COLO829 (cell line): ENCODE measurements at regions not wholly inside any gene's neighbourhood (a gene's known extent, or its start where the extent isn't known, plus 50 kb on each side); places are given as distances from the start of the nearest gene placed in this dataset.
A peak's percentile ranks its signal among the peaks of the same experiment; 100 is the strongest.

ENCODE experiments used
- DNase-seq: peaks from one replicate; pipeline ENCODE4 v3.0.0; 2012; ENCODE audit warnings: low spot score

DNA sequence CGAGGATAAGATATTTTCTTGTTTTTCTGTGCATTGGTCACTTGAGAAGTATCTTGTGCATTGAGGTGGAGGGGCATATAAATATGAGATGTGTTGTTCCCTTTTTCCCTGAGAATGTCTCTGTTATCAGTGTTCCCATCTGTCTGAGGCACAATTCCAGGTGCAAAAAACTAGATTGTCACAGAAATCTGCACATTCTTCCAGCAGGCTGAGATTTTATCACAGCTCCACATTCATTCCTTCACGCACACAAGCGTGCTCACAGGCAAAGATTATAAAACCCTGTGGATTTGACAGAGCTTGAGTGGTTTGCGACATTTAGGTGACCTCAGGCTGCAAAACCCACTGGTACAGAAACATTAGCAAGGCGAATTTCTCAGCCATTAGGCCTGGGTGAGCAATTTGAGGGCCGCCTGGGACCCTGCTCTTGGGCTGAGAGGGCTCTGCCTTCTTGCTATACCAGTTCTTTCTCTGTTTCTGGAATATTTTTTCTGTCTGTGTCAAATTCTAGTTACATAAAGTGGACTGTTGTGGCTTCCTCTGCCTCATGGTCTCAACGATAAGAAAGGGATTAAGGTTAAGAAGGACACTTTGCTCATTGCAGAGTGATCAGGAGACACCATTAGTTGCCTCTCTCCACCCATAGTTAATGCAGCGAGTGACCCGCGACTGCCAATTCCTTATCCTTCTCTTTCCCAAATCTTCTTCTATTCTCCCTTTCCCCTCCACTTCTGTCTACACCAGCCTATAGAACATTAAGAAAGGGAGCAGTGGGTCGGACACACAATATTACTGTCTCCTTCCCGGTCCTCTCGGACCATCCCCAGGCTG is 86.7 kb upstream of the C1QTNF7 start:
- DNase-seq, result no peak

DNA sequence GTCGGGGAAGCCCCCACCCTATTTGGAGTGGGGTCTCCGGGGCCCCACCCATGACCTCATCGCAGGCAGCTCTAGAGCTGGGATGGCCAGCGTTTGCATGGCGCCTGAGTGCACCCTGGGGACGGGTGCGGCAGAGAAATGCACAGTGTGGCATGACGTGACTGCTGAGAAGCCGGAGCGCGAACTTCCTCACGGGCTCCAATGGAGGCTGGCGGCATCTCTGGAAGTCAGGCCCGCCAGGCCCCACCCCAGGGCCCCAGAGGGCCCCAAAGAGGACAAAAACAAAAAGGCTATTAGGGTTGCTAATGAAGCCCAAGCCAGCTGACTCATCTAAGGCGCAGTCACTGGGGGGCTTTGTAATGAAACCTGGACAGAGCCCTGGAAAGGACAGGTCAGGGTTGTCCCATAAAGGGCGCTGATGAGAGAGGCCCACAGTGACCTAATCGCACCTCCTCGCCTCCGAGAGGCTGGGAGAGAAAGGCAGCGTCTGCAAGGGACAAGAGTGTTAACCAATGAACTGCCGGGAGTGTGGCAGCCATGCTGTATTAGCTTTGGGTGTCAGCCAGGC is 86.0 kb upstream of the C1QTNF7 start:
- no peak for DNase-seq

DNA sequence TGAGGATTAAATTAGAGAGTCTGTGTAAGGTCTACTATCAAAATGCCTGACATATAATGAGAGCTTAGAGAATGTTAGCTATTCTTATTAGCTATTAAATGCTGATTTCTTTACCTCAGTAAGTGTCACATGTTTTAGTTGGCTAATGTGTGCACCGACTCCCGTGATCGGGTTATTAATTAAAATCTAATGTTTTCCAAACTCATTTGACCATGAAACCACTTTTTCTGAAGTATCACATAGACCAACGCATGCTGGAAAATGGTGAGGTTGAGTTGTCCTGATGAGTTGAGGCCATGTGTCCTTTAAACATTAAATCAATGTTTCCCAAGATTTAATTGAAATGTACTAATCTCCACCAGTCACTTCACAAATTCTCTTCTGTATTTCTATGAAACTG is 84.8 kb upstream of the C1QTNF7 start:
- no peak for DNase-seq

DNA sequence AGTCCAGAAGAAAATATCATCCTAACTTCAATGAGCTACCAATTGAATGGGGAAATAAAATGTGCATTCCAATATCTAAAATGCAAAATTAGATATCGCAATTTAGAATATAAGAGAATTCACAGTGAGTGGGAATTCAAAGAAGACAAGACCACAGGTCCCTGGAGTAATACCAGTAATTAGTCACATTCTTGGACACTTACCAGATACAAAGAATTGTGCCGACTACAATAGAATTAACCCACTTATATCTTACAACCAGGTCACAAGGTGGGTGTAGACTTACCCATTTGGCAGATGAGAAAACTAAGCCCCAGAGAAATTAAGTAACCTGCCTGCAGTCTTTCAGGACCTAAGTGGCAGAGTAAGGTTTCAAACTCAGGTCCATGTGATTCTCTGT is 84.3 kb upstream of the C1QTNF7 start:
- no peak for DNase-seq

DNA sequence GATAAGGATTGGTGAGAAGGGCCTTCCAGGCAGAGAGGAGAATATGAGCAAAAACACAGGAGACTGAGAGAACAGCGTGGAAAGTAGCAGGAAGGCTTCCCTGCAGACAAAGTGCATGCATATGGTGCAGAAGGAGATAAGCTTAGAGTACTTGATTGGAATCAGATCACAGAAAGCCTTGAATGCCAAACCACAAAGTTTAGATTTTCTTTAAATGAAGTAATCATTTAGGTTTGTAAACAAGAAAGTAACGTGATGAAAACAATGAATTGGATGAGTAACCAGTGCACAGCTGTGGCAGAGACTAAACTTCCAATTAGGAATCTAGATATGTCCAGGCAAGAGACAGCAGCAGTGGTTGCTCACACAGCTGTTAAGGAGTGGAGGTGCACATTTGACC is 83.8 kb upstream of the C1QTNF7 start:
- no peak for DNase-seq

DNA sequence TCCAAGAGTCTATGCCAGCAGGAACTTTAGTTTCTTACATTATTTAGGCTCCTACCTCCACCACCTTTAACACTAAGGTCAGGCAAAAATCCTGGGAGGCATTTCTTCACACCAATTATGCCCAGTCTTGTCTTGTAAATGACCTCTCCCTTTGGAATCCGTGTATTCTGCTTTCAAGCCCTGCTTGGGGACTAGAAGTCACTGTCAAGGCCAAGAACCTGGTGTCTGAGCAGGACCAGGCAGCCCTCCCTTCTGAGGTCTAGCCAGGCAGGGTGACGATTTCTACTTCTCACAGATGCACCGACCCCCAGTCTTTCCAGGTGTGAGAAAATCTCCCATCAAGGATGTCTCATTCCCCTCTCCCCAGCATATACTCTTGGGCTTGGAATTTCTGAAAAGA is 82.7 kb upstream of the C1QTNF7 start:
- no peak for DNase-seq

DNA sequence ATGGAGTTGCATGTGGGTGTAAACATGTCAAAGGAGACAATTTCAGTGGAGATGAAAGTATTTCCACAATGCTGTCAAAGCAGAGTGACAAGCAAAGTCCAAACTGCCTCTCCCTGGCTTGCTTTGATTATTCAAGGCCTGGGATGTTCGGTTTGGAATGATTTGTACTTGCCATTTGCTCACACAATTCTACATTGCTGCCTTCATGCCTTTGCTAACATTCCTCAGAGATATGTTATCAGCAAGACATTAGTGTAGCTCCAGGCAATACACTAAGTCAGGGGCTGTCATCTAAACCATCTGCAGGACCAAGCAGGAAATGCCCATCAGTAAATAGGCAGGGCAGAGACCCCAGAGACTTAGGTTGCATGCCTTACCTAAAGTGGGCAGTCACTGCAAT is 79.6 kb upstream of the C1QTNF7 start:
- no peak for DNase-seq

DNA sequence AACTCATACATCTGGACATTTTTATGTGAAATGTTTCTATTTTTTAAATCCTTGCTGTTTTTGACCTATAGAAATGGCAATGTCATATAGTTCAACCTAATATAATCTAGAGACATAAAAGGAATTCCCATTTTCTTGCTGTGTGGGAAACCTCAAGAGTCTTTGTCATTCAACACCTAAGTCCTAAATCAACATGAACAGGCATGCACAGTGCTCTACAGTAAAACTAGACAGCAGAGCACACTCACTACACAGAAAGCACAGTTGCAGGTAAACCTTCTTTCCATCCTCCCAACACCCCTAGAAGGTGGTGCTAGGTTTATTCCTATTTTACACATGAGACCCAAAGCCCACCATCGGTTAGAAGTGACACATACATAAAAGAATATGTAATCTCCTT is 79.1 kb upstream of the C1QTNF7 start:
- DNase-seq, result no peak

DNA sequence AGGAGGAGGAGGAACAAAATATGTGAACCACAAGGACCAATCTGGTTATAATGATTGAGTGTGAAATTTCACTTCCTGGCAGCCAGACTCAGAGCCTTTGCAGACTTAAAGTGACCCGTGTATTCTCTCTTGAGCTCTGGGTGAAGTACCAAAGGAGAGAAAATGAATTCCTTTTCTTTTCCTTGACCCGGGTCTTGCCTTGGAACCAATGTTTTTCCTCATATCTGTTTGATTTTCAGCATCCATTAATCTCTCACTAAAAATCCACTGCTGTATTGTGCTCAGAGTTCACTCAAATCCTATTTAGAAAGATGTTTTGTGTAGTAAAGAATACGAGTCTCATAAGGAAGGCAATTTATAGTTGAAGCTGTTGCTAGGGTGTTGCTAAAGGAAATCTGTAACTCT is 78.3 kb upstream of the C1QTNF7 start:
- no peak for DNase-seq

DNA sequence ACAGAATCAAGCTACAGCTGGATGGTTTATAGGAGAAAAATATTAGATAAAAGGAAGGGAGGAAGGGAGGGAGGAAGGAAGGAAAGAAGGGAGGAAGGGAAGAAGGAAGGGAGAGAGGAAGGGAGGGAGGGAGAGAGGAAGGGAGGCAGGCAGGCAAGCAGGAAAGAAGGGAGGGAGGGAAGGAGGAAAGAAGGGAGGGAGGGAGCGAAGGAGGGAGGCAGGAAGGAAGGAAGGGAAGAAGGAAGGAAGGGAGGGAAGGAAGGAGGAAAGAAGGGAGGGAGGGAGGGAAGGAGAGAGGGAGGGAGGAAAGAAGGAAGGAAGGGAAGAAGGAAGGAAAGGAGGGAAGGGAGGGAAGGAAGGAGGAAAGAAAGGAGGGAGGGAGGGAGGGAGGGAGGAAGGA is 77.9 kb upstream of the C1QTNF7 start:
- no peak for DNase-seq

DNA sequence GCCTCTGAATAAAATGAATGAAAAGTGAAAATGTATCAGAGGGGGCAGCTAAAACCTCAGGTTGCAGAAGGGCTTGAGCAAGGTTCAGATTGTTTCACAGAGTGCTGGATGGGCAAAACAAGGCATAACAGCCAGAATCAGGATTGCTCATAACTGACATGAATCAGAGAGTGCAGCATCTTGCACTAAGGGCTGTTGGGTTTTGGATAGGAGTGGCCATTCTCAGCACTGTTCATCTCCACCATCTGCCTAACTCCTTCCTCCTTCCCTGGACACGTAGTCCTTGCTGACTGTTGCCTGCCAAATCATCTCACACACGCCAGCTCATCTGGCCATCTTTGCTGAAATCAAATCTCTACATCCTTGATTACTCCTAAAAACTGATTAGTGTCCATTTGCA is 75.3 kb upstream of the C1QTNF7 start:
- DNase-seq, result no peak

DNA sequence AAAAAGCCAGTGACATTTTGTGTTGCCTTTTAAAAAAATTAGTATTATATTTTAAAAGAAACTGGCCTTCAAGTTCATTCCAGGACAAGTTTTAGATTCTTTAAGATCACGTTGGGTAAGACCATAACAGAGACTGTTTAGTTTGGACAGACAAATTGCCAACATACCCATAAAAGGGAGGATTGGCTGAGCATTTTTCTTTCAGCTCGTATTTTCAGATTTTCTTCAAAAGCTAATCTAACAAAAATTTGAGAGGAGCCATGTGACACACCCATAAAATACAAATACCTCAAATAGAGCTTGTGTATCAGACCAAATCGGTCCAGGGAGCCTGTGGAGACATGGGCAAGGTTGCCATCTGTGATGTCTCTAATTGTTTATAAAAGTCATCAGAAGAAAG is 74.6 kb upstream of the C1QTNF7 start:
- no peak for DNase-seq

DNA sequence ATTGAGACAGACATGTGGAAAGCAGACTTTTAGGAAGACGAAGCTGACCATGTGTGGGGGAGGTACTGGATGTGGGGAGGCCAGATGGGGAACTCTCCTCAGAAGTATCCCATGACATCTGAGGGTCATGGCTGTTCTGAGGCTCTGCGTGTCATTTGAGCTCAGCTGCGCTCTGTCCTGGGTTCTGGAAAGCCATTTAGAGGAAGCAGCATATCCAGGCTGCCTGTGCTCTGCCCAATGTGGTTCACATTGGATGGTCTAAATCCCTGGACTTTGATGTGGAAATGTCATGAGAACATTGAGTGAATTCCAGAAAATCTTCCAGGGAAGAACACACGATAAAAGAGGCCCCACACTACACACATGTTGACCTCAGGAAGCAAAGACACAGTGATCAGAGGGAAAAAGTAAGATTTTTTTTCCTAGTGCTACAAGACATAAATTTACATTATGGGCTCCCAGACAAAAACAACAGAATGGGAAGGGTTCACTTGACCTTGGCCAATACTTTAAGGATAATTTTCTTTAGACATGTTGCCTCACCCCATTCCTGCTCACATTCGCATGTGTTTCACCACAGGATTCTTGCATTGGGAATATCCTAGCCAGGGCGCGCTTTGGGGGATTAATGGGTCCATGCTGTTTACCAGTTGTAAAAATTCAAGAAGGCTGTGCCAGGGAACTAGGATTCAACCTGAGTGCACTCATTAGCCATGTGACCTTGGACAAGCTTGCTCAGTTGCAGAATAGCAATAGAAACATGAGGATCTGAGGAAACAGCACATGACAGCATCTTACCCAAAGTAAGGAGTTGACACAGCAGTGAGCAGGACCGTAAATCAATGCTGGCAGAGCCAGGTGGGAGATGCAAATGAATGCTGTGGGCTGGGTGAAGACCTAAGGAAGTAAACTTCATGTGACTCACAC is 73.2 kb upstream of the C1QTNF7 start:
- no peak for DNase-seq

DNA sequence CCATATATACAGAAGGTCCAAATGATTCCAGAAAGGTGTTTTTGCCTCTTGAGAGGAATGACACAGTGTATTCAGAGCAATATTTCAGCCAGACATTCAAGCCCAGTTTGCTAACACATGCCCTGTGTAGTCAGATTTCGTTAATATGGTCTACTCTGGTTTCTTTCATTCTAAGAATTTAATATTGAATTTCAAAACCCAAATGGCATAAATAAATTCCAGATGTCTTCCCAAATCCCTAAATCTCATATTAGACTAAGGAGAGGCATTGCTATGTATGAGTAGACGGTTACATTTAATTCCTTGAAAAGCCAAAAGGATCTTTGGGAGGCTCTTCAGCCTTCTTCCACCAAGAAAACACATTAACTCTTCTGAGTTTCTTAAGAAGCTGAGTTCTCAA is 66.3 kb upstream of the C1QTNF7 start:
- no peak for DNase-seq

DNA sequence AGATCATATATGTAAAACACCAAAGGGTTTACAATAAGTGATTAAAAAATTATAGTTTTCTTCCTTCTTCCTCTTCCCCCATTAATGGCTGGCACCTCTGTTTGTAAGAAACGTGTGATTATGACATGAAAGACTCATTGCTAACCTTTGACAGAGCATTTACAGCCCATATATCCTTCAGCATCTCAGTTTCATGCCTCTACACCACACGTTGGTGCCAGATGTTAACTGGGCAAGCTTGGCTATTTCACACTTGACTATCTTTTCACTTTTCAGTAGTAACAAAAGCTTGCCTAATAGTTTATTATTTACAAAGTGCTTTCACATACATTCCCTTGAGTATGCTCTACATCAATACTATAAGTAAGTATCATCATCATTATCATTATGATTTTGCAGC is 65.3 kb upstream of the C1QTNF7 start:
- no peak for DNase-seq

DNA sequence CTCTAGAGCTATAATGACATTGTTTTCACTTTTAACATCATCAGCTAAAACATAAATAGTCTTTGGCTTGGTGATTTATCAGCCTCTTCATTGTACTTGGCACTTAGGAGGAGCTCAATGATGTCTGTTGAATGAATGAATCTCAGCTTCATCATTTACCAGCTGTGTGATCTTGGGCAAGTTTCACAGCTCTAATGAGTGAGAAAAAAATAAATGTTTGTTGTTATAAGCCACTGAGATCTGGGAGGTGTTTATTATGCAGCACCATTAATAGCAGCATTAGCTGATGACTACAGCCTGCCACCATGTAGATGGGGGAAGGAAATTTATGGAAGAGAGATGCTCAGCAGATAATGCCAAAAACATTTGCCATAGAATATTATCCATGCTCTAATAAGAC is 63.6 kb upstream of the C1QTNF7 start:
- no peak for DNase-seq

DNA sequence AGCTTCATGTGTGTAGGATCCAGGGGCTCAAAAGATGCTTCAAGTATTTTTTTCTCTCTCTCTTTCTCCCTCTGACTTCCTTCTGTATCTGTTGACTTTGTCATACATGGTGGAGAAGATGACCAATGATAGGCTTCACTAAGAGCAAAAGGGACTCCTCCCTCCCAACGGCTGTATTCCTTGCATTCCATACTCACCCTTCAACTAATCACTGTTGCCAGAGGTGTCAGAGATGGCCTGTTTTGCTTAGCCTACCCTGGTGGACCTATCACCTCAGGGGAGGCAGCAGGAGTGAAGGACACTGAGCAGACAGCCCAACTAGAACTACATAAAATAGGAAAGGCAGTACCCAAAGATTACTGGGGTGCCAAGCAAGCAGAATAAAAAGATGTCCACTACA is 62.2 kb upstream of the C1QTNF7 start:
- no peak for DNase-seq

DNA sequence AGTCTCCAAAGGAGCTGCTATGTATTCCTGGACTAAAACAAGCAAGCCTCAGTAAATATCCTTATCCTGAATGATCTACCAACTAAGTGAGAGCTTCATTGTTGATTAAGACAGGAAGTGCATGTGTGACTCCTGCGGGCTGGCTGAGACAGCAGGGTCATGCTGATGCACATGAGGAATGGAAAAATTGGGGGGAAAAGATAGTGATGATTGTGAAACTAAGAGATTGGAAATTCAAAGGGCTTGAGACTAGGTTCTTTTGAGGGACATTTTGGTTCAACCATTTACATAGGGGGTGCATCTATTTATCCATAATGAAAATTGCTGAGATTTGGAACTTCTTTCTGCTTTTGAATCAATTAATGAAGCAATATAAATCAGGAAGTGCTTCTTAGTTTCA is 61.1 kb upstream of the C1QTNF7 start:
- DNase-seq, result peak; percentile 42

DNA sequence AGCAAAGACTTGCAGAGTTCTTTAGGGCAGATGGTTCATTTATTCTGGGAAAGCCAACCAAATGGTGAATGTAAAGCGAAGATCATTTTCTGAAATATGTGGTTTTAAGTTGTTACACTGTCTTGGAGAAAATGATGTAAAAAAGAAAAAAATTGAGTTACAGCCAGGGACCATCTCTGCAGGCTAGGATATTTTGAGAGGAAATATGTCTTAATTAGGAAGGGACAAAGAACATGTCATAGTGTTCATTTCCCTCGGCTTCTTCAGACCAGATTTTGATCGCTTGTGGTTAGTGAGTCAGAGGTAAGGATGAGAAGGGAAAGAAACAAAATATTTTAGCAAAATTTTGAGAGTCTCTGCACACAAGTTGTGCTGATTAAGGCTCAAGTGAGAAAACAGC is 59.0 kb upstream of the C1QTNF7 start:
- peak; percentile 19 for DNase-seq

DNA sequence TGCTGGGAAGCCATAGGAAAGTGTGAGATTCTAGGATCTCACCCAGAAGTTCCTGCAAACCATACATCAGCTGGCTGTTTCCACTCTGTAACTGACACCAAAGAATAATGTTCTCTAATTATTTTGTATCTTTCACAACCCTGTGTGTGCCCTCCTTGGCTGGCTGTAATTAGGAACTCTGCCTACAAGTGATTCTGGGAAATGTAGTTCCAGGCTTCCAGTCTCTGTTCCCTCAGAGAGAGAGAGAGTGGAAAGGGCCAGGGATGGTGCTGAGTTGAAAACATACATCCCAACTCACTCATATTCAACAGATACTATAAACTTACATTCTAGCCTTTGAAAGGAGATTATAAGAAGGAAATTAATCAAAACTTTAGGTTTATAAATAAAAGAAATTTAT is 57.5 kb upstream of the C1QTNF7 start:
- DNase-seq, result no peak

DNA sequence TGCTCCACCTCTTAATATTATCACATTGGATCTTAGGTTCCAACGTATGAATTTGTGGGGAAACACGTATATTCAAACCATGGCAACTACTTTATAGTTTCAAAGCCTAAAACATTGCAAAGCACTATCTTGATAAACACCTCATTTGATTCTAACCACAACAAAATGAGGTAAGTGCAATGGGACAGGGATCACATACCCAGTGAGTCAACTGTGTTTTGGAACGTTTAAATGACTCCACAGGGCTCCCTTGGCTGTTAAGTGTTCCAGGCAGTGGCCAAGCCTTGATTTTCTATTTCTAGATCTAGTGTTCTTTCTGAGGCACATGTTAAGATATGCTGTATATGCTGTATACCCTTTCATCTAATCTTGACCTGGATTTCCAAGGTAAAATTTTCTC is 54.5 kb upstream of the C1QTNF7 start:
- DNase-seq, result no peak

DNA sequence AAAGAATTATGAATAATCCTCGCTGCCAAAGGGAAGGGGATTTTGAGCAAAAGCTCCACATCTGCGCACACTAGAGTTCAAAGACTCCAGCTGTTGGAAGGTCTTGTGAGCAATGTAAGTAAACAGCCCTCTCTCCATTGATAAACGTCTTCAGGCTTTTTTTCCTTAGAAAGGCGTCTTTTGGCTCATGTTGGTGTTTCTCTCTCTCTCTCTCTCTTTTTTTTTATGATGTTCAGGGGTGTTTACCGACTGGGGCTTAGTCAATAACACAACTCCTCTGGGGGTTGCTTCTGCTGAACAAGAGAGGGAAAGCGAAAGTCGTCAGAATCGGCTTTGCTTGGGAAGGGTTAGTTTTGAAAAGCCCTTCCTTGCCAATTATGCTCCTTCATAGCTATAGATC is 53.2 kb upstream of the C1QTNF7 start:
- no peak for DNase-seq

DNA sequence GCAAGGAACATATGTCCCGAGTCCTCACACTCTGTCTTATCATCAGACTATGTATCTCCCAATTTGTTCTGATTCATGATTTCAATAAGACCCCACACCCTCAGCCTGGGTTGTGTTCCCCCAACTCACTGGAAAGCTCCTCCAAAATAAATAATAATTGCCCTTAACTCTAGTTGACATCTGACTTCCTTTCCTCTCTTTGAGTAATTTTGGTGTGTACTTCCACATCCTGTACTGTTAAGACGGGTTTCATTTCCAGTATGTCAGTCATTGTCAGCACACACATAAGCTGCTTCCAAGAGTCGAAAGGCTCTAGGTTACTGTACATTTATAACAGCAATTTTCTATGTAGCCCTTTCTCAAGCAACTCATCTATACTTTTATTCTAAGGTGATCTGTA is 52.2 kb upstream of the C1QTNF7 start:
- DNase-seq, result no peak
